Neural progenitor cell (in vitro differentiated cells): ENCODE measurements at regions not wholly inside any gene's neighbourhood (a gene's known extent, or its start where the extent isn't known, plus 50 kb on each side); places are given as distances from the start of the nearest gene placed in this dataset.

Experiments
- DNase-seq: peaks from one replicate; pipeline ENCODE4 v3.0.0-alpha.2; 2016; ENCODE audit warnings: low spot score
- H2AFZ ChIP-seq: fragments of 200-600 bp; sonication (generic); replicated peaks from 2 replicates; pipeline ENCODE4 v1.6.1; 2016; ENCODE audit warnings: antibody characterized with exemption
- H3F3A ChIP-seq: fragments of 200-600 bp; sonication (generic); 2 replicates; pipeline ENCODE4 v1.6.1; 2016; ENCODE audit warnings: antibody characterized with exemption, low read depth
- H3K27ac ChIP-seq: fragments of 200-600 bp; sonication (generic); 2 replicates; pipeline ENCODE4 v1.5.1; 2016; ENCODE audit warnings: mild to moderate bottlenecking
- H3K27me3 ChIP-seq: fragments of 200-600 bp; sonication (generic); 2 replicates; pipeline ENCODE4 v1.6.1; 2016; ENCODE audit warnings: mild to moderate bottlenecking, moderate library complexity
- H3K36me3 ChIP-seq: fragments of 200-600 bp; sonication (generic); 2 replicates; pipeline ENCODE4 v1.5.1; 2016
- H3K4me1 ChIP-seq: fragments of 200-600 bp; sonication (generic); 2 replicates; pipeline ENCODE4 v1.6.1; 2016; ENCODE audit warnings: mixed run types
- H3K4me2 ChIP-seq: fragments of 200-600 bp; sonication (generic); 2 replicates; pipeline ENCODE4 v1.6.1; 2016
- H3K4me3 ChIP-seq: fragments of 200-600 bp; sonication (generic); 2 replicates; pipeline ENCODE4 v1.5.1; 2016
- H3K79me2 ChIP-seq: fragments of 200-600 bp; sonication (generic); 2 replicates; pipeline ENCODE4 v1.6.1; 2016; ENCODE audit warnings: low read depth
- H3K9ac ChIP-seq: fragments of 200-600 bp; sonication (generic); 2 replicates; pipeline ENCODE4 v1.6.1; 2016
- H3K9me3 ChIP-seq: fragments of 200-600 bp; sonication (generic); 2 replicates; pipeline ENCODE4 v1.5.1; 2016; ENCODE audit warnings: low read depth
- H4K20me1 ChIP-seq: fragments of 200-600 bp; sonication (generic); 2 replicates; pipeline ENCODE4 v1.6.1; 2016; ENCODE audit warnings: low read depth
- H3K27ac Mint-ChIP-seq: 3 replicates; pipeline ENCODE4 v1.8.0; 2021; ENCODE audit warnings: mixed read lengths
- H3K27me3 Mint-ChIP-seq: 2 replicates; pipeline ENCODE4 v1.8.0; 2022; ENCODE audit warnings: low read depth, mild to moderate bottlenecking, inconsistent platforms, moderate library complexity, mixed read lengths; ENCODE audit not compliant: insufficient read depth
- H3K36me3 Mint-ChIP-seq: 3 replicates; pipeline ENCODE4 v1.8.0; 2021; ENCODE audit warnings: mixed read lengths
- H3K4me1 Mint-ChIP-seq: 3 replicates; pipeline ENCODE4 v1.8.0; 2021; ENCODE audit warnings: mixed read lengths
- H3K4me3 Mint-ChIP-seq: 3 replicates; pipeline ENCODE4 v1.8.0; 2021; ENCODE audit warnings: mild to moderate bottlenecking, moderate library complexity, mixed read lengths
- H3K9me3 Mint-ChIP-seq: 3 replicates; pipeline ENCODE4 v1.8.0; 2020; ENCODE audit warnings: mixed read lengths
- EZH2 ChIP-seq: fragments of 200-600 bp; sonication (generic); IDR thresholded peaks from 2 replicates; pipeline ENCODE4 v1.6.1; 2017; ENCODE audit warnings: antibody characterized with exemption, mild to moderate bottlenecking, moderate library complexity
- EZH2phosphoT487 ChIP-seq: fragments of 200-600 bp; sonication (generic); IDR thresholded peaks from 2 replicates; pipeline ENCODE4 v1.6.1; 2017; ENCODE audit warnings: antibody characterized with exemption
- TF ChIP-seq, protein P1 (sequence below): fragments of 200-600 bp; sonication (generic); IDR thresholded peaks from 2 replicates; pipeline ENCODE4 v1.5.1; 2017; ENCODE audit warnings: antibody characterized with exemption, mild to moderate bottlenecking

DNA sequence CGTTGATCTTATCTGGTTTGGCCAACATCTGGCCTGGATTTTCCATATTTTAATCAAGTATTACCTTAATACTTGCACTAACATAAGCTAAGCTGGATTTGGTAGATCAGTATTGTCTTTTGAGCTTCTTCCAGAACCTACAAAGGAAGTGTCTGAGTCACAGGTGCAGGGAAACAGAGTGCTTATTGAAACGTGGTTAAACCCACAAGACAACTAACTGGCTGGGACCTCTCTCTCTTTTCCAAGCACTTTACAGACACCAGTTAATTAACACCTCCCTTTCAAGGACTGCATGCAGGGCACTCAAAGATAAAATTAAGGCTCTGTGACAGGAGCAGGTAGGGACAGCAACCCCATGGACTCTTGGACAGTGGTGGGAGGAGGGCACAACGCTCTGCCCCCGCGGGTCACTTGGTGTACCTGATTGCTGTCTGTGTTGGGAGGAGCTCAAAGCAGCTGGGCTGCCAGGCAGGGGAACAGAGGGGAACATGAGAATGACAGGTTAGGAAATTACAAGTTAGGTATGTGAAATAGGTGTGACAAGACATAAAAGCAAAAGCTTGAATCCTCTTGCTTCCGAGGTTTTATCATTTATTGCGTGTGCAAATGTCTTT lies 133.7 kb upstream of the MON1B start:
- Mint-ChIP-seq H3K27me3 (no peaks in the 10 kb centered on the region), H3K27ac (no peak overlapping the region), H3K4me3 (no peak overlapping the region), H3K4me1 (no peaks in the 10 kb centered on the region), H3K36me3 (no peaks in the 10 kb centered on the region), H3K9me3 (no peaks in the 10 kb centered on the region)
- H3K4me1 ChIP-seq: peaks cover 7% of the 10 kb centered on the region
- H2AFZ ChIP-seq: no peak overlapping the region
- H3K9ac ChIP-seq: no peak overlapping the region
- H3F3A ChIP-seq: peaks cover 6% of the 10 kb centered on the region
- no peaks in the 10 kb centered on the region for H3K79me2 ChIP-seq
- H3K36me3 ChIP-seq: no peaks in the 10 kb centered on the region
- no peaks in the 10 kb centered on the region for H3K27me3 ChIP-seq
- peak; percentile 44 for DNase-seq
- no peaks in the 10 kb centered on the region for H4K20me1 ChIP-seq
- TF ChIP-seq, protein P1, sequence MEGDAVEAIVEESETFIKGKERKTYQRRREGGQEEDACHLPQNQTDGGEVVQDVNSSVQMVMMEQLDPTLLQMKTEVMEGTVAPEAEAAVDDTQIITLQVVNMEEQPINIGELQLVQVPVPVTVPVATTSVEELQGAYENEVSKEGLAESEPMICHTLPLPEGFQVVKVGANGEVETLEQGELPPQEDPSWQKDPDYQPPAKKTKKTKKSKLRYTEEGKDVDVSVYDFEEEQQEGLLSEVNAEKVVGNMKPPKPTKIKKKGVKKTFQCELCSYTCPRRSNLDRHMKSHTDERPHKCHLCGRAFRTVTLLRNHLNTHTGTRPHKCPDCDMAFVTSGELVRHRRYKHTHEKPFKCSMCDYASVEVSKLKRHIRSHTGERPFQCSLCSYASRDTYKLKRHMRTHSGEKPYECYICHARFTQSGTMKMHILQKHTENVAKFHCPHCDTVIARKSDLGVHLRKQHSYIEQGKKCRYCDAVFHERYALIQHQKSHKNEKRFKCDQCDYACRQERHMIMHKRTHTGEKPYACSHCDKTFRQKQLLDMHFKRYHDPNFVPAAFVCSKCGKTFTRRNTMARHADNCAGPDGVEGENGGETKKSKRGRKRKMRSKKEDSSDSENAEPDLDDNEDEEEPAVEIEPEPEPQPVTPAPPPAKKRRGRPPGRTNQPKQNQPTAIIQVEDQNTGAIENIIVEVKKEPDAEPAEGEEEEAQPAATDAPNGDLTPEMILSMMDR: no peak
- no peak for TF ChIP-seq EZH2phosphoT487
- TF ChIP-seq EZH2: no peak
- no peak overlapping the region for H3K4me3 ChIP-seq
- no peak overlapping the region for H3K27ac ChIP-seq
- H3K9me3 ChIP-seq: no peaks in the 10 kb centered on the region
- H3K4me2 ChIP-seq: no peak overlapping the region

DNA sequence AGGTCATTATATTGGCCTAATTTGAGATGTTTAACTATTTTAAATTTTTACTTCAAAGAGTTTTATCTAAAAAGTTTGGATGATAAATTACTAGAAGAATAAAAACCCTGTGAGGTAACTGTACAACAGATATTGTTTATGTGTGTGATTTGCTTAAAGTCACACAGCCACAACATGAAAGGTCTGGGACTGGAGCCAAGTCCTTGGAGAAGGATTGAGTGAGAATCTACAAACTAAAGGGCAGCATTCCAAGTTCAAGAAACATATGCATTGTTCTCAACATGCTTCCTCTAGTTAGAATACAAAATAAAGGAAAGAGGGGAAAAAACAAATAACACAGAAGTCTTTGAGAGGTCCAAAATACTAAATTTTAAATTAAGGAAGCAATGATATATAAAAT lies 131.5 kb upstream of the MON1B start:
- H3K27ac Mint-ChIP-seq: no peak overlapping the region
- H3K4me3 Mint-ChIP-seq: no peak overlapping the region
- no peaks in the 10 kb centered on the region for H3K36me3 Mint-ChIP-seq
- H3K36me3 ChIP-seq: no peaks in the 10 kb centered on the region
- peaks cover 6% of the 10 kb centered on the region for H3F3A ChIP-seq
- H3K27me3 Mint-ChIP-seq: no peaks in the 10 kb centered on the region
- H3K4me1 ChIP-seq: peaks cover 19% of the 10 kb centered on the region
- no peak overlapping the region for H3K27ac ChIP-seq
- peaks cover 13% of the 10 kb centered on the region for H3K4me1 Mint-ChIP-seq
- H3K9ac ChIP-seq: no peak overlapping the region
- H3K4me3 ChIP-seq: no peak overlapping the region
- no peak overlapping the region for H2AFZ ChIP-seq
- no peaks in the 10 kb centered on the region for H3K9me3 ChIP-seq
- TF ChIP-seq, protein P1: no peak
- TF ChIP-seq EZH2phosphoT487 (no peak), EZH2 (no peak)
- no peaks in the 10 kb centered on the region for H3K27me3 ChIP-seq
- H3K79me2 ChIP-seq: no peaks in the 10 kb centered on the region
- no peaks in the 10 kb centered on the region for H3K9me3 Mint-ChIP-seq
- no peaks in the 10 kb centered on the region for H4K20me1 ChIP-seq
- H3K4me2 ChIP-seq: no peak overlapping the region
- DNase-seq: no peak

DNA sequence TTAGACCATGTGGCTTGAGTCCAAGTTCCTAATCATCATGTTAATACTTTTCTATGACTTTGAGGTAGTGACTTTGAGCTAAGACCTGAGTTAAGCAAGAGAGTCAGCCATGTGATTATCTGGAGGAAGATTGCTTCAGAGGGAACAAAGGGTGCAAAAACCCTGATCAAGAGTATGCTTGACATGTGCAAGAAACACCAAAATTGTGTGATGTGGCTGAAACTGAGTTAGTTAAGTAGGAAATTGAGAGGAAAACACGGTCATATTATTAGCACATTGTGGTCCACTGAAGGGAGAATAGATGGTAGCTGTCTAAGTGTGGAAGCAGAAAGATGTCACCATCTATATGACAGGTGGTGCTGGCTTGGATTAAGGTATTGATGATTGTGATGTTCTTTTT lies 130.4 kb upstream of the MON1B start:
- Mint-ChIP-seq H3K27ac (no peak overlapping the region), H3K4me1 (peaks cover 16% of the 10 kb centered on the region), H3K9me3 (no peaks in the 10 kb centered on the region), H3K4me3 (no peak overlapping the region), H3K36me3 (no peaks in the 10 kb centered on the region), H3K27me3 (no peaks in the 10 kb centered on the region)
- TF ChIP-seq EZH2: no peak
- no peak for TF ChIP-seq EZH2phosphoT487
- TF ChIP-seq, protein P1: no peak
- Histone ChIP-seq H2AFZ (no peak overlapping the region), H3K4me3 (no peak overlapping the region), H3K27ac (no peak overlapping the region), H4K20me1 (no peaks in the 10 kb centered on the region), H3K27me3 (no peaks in the 10 kb centered on the region), H3K4me2 (no peak overlapping the region), H3K36me3 (no peaks in the 10 kb centered on the region), H3F3A (peaks cover 6% of the 10 kb centered on the region), H3K9me3 (no peaks in the 10 kb centered on the region), H3K9ac (no peak overlapping the region), H3K4me1 (peaks cover 19% of the 10 kb centered on the region), H3K79me2 (no peaks in the 10 kb centered on the region)
- no peak for DNase-seq
